BLaER1 (cell line): ENCODE measurements at regions not wholly inside any gene's neighbourhood (a gene's known extent, or its start where the extent isn't known, plus 50 kb on each side); places are given as distances from the start of the nearest gene placed in this dataset.
A peak's percentile ranks its signal among the peaks of the same experiment; 100 is the strongest.

Experiments
- H3K27ac ChIP-seq: shearing (Covaris generic); formaldehyde crosslinking; 2 replicates; pipeline ENCODE4 v1.8.1; 2022
- H3K27me3 ChIP-seq: shearing (Covaris generic); formaldehyde crosslinking; 2 replicates; pipeline ENCODE4 v1.8.1; 2022
- H3K36me3 ChIP-seq: shearing (Covaris generic); formaldehyde crosslinking; 2 replicates; pipeline ENCODE4 v1.8.1; 2022
- H3K4me1 ChIP-seq: shearing (Covaris generic); formaldehyde crosslinking; 2 replicates; pipeline ENCODE4 v1.8.1; 2022
- H3K4me2 ChIP-seq: shearing (Covaris generic); formaldehyde crosslinking; 2 replicates; pipeline ENCODE4 v1.8.1; 2022
- H3K4me3 ChIP-seq: shearing (Covaris generic); formaldehyde crosslinking; 2 replicates; pipeline ENCODE4 v1.8.1; 2022
- H3K9ac ChIP-seq: shearing (Covaris generic); formaldehyde crosslinking; 2 replicates; pipeline ENCODE4 v1.8.1; 2022
- H3K9me3 ChIP-seq: shearing (Covaris generic); formaldehyde crosslinking; 2 replicates; pipeline ENCODE4 v1.8.1; 2022
- H4K20me1 ChIP-seq: shearing (Covaris generic); formaldehyde crosslinking; 2 replicates; pipeline ENCODE4 v1.8.1; 2022
- Cebpa-rat ChIP-seq: shearing (Covaris generic); IDR thresholded peaks from 2 replicates; pipeline ENCODE4 v1.8.1; 2022

GRCh38 chr2:239584986-239585385 lies 184.2 kb upstream of the HDAC4 start:
- Histone ChIP-seq H3K27me3 (no peaks in the 10 kb centered on the region), H3K4me2 (peak overlapping the region; percentile 88), H4K20me1 (no peaks in the 10 kb centered on the region), H3K36me3 (no peaks in the 10 kb centered on the region), H3K9me3 (no peaks in the 10 kb centered on the region), H3K9ac (no peak overlapping the region), H3K27ac (peak overlapping the region; percentile 8; the same call in 1 of the 2 replicates), H3K4me1 (peaks cover 64% of the 10 kb centered on the region), H3K4me3 (no peak overlapping the region)
- TF ChIP-seq Cebpa-rat: no peak

GRCh38 chr2:239583879-239584859 lies 183.3 kb upstream of the HDAC4 start:
- Histone ChIP-seq H3K4me2 (peak overlapping the region; percentile 88), H3K9me3 (no peaks in the 10 kb centered on the region), H3K9ac (no peak overlapping the region), H3K36me3 (no peaks in the 10 kb centered on the region), H4K20me1 (no peaks in the 10 kb centered on the region), H3K4me3 (no peak overlapping the region), H3K27me3 (no peaks in the 10 kb centered on the region), H3K27ac (no peak overlapping the region), H3K4me1 (peaks cover 64% of the 10 kb centered on the region)
- no peak for TF ChIP-seq Cebpa-rat

- no peak overlapping the region for H3K4me3 ChIP-seq
- peaks cover 58% of the 10 kb centered on the region for H3K4me1 ChIP-seq
- H3K9ac ChIP-seq: no peak overlapping the region
- no peak overlapping the region for H3K4me2 ChIP-seq
- no peak overlapping the region for H3K27ac ChIP-seq
- no peaks in the 10 kb centered on the region for H3K36me3 ChIP-seq
- H4K20me1 ChIP-seq: no peaks in the 10 kb centered on the region
- no peak for TF ChIP-seq Cebpa-rat
- H3K9me3 ChIP-seq: no peaks in the 10 kb centered on the region
- H3K27me3 ChIP-seq: no peaks in the 10 kb centered on the region
Measured at GRCh38 chr2:239583171-239583878, 182.5 kb upstream of the HDAC4 start.

GRCh38 chr2:239582476-239582875 lies 181.7 kb upstream of the HDAC4 start:
- no peaks in the 10 kb centered on the region for H3K27me3 ChIP-seq

GRCh38 chr2:239581352-239581901 lies 180.6 kb upstream of the HDAC4 start:
- no peak overlapping the region for H3K4me3 ChIP-seq
- H3K36me3 ChIP-seq: no peaks in the 10 kb centered on the region
- no peak overlapping the region for H3K9ac ChIP-seq
- H3K9me3 ChIP-seq: no peaks in the 10 kb centered on the region
- no peak for TF ChIP-seq Cebpa-rat
- H3K27ac ChIP-seq: no peak overlapping the region
- H3K4me1 ChIP-seq: peaks cover 54% of the 10 kb centered on the region
- no peaks in the 10 kb centered on the region for H3K27me3 ChIP-seq
- H4K20me1 ChIP-seq: no peaks in the 10 kb centered on the region
- H3K4me2 ChIP-seq: no peak overlapping the region

More at GRCh38 chr2:239582476-239582875, 181.7 kb upstream of the HDAC4 start:
- Histone ChIP-seq H3K4me3 (no peak overlapping the region), H3K4me1 (peaks cover 54% of the 10 kb centered on the region), H3K36me3 (no peaks in the 10 kb centered on the region), H4K20me1 (no peaks in the 10 kb centered on the region), H3K4me2 (no peak overlapping the region), H3K9me3 (no peaks in the 10 kb centered on the region), H3K9ac (no peak overlapping the region), H3K27ac (no peak overlapping the region)
- TF ChIP-seq Cebpa-rat: no peak

- no peaks in the 10 kb centered on the region for H3K9me3 ChIP-seq
- no peaks in the 10 kb centered on the region for H3K36me3 ChIP-seq
- no peaks in the 10 kb centered on the region for H4K20me1 ChIP-seq
- H3K4me3 ChIP-seq: no peak overlapping the region
- H3K4me1 ChIP-seq: peaks cover 48% of the 10 kb centered on the region
- H3K9ac ChIP-seq: no peak overlapping the region
- H3K4me2 ChIP-seq: peak overlapping the region; percentile 17; the same call in 1 of the 2 replicates
- H3K27me3 ChIP-seq: no peaks in the 10 kb centered on the region
- H3K27ac ChIP-seq: no peak overlapping the region
- no peak for TF ChIP-seq Cebpa-rat
Measured at GRCh38 chr2:239580199-239580527, 179.3 kb upstream of the HDAC4 start.

- Histone ChIP-seq H3K4me1 (peaks cover 48% of the 10 kb centered on the region), H3K4me3 (no peak overlapping the region), H3K27me3 (no peaks in the 10 kb centered on the region), H3K9ac (no peak overlapping the region), H3K27ac (no peak overlapping the region), H3K9me3 (no peaks in the 10 kb centered on the region), H4K20me1 (no peaks in the 10 kb centered on the region), H3K36me3 (no peaks in the 10 kb centered on the region), H3K4me2 (peak overlapping the region; percentile 17; the same call in 1 of the 2 replicates)
- no peak for TF ChIP-seq Cebpa-rat
Measured at GRCh38 chr2:239579524-239580198, 178.8 kb upstream of the HDAC4 start.

GRCh38 chr2:239579081-239579480 lies 178.3 kb upstream of the HDAC4 start:
- Histone ChIP-seq H3K9me3 (no peaks in the 10 kb centered on the region), H3K4me3 (no peak overlapping the region), H4K20me1 (no peaks in the 10 kb centered on the region), H3K27me3 (no peaks in the 10 kb centered on the region), H3K4me2 (peak overlapping the region; percentile 17; the same call in 1 of the 2 replicates), H3K27ac (no peak overlapping the region), H3K4me1 (peaks cover 46% of the 10 kb centered on the region), H3K9ac (no peak overlapping the region), H3K36me3 (no peaks in the 10 kb centered on the region)
- TF ChIP-seq Cebpa-rat: no peak

GRCh38 chr2:239578381-239578780 lies 177.6 kb upstream of the HDAC4 start:
- Histone ChIP-seq H3K36me3 (no peaks in the 10 kb centered on the region), H3K27me3 (no peaks in the 10 kb centered on the region), H3K4me2 (no peak overlapping the region), H4K20me1 (no peaks in the 10 kb centered on the region), H3K4me1 (peaks cover 46% of the 10 kb centered on the region), H3K27ac (no peak overlapping the region), H3K4me3 (no peak overlapping the region), H3K9ac (no peak overlapping the region), H3K9me3 (no peaks in the 10 kb centered on the region)
- TF ChIP-seq Cebpa-rat: no peak
